ENCODE measurements at regions not wholly inside any gene's neighbourhood (a gene's known extent, or its start where the extent isn't known, plus 50 kb on each side); places are given as distances from the start of the nearest gene placed in this dataset.

DNA sequence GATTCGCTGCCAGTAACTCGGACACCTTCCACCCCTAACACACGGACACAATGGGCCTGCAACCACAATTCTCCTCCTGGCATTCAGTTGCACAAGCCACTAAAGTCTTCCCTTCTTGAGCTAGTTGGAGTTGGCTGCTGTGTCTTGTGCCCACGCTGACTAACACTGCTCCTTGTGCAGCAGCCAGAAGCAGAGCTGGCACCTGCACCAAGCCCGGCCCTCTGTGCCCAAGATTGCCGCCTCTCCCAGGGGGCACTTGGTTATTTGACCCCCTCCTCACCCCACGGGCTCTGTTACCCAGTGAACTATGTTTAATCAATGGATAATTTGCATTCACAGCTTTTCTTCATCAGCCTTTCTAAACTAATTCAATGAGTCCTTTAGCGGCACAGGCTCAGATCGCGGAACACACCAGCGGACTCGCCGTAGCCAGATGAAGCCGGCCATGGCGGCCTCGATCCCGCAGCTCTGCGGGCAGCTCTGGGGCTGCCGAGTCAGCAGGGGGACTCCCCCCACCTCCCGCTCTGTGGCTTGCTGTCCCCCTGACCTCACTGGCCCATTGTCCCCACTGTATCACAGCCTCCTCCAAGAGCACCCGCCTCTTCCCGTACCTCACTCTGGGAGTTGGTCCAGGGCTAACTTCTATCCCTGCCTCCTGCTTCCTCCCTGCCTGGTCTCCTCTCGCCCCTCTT is 94.8 kb upstream of the AFDN start:
- no peak for TF ChIP-seq CTCF (conservative IDR thresholded peaks at IDR 0.05)
- no peak for TF ChIP-seq ZFX (IDR thresholded peaks at IDR 0.05)
